AG04450 (cell line): ENCODE measurements at regions not wholly inside any gene's neighbourhood (a gene's known extent, or its start where the extent isn't known, plus 50 kb on each side); places are given as distances from the start of the nearest gene placed in this dataset.

Source experiments
- CTCF ChIA-PET: fragments of 300-600, 350-600 bp; formaldehyde crosslinking; extraction: SDS; loops from one replicate; lab custom pipeline; 2022; ENCODE audit warnings: antibody characterized with exemption, inconsistent platforms; lab: Charles Lee
- POLR2A ChIA-PET: fragments of 350-600 bp; formaldehyde crosslinking; extraction: SDS; loops from one replicate; lab custom pipeline; 2021; ENCODE audit warnings: antibody characterized with exemption, inconsistent platforms; lab: Yijun Ruan, JAX
- DNase-seq: peaks from one replicate; pipeline ENCODE4 v3.0.0-alpha.2; 2011; ENCODE audit warnings: low read depth, low spot score
- H3K27ac ChIP-seq: one replicate; pipeline ENCODE4 v1.5.1; 2012; ENCODE audit warnings: low read depth, low read length, control low read depth
- H3K27me3 ChIP-seq: one replicate; pipeline ENCODE4 v1.6.0; 2012; ENCODE audit warnings: low read length; ENCODE audit not compliant: control insufficient read depth, insufficient read depth
- H3K4me3 ChIP-seq: 2 replicates; pipeline ENCODE4 v1.5.1; 2011; ENCODE audit warnings: mild to moderate bottlenecking, low read depth, low read length, control low read depth
- H3K9me3 ChIP-seq: 2 replicates; pipeline ENCODE4 v1.5.1; 2012; ENCODE audit warnings: low read length; ENCODE audit not compliant: control insufficient read depth, insufficient read depth
- TF ChIP-seq, protein P1 (sequence below): IDR thresholded peaks from 2 replicates; pipeline ENCODE4 v1.5.1; 2011; ENCODE audit warnings: low read depth, low read length, control low read depth, inconsistent platforms

DNA sequence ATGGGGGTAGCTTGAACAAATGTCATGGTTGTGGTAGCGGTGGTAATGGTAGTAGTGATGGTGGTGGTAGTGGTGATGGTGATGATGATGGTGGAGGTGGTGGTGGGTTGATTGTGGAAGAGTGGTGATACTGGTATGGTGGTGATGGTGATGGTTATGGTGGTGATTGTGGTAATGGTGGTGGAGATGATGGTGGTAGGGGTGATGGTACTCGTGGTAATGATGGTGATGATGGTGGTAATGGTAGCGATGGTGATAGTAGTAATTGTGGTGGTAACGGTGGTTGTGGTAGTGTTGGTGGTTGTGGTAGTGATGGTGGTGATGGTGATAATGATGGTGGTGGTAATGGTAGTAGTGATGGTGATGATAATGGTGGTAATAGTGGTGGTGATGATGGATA is 65.7 kb upstream of the SDK1 start:
- TF ChIP-seq, protein P1, sequence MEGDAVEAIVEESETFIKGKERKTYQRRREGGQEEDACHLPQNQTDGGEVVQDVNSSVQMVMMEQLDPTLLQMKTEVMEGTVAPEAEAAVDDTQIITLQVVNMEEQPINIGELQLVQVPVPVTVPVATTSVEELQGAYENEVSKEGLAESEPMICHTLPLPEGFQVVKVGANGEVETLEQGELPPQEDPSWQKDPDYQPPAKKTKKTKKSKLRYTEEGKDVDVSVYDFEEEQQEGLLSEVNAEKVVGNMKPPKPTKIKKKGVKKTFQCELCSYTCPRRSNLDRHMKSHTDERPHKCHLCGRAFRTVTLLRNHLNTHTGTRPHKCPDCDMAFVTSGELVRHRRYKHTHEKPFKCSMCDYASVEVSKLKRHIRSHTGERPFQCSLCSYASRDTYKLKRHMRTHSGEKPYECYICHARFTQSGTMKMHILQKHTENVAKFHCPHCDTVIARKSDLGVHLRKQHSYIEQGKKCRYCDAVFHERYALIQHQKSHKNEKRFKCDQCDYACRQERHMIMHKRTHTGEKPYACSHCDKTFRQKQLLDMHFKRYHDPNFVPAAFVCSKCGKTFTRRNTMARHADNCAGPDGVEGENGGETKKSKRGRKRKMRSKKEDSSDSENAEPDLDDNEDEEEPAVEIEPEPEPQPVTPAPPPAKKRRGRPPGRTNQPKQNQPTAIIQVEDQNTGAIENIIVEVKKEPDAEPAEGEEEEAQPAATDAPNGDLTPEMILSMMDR, result no peak
- no peak overlapping the region for H3K27ac ChIP-seq
- ChIA-PET POLR2A (no interaction called here), CTCF (no interaction called here)
- no peak for DNase-seq
- H3K27me3 ChIP-seq, result peaks cover 9% of the 10 kb centered on the region
- no peak overlapping the region for H3K4me3 ChIP-seq
- peaks cover 17% of the 10 kb centered on the region for H3K9me3 ChIP-seq

DNA sequence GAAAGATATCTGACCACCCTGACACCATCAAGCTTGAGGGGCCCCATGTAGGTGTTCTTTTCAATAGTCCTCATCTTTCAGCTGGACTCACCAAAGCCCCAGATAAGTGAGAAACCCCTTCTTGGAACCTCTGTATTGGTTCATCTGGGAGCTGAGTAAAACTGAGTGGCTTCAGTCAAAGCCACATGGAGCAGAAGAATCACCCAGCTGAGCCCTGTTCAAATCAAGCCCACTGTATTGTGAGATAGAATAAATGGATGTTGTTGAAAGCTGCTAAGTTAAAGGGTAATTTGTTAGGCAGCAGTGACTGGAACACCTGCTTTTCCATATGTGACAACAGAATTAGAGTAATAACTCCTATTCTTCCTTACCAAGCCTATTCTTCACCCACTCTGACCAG is 64.8 kb upstream of the SDK1 start:
- no peak for DNase-seq
- H3K27me3 ChIP-seq, result peaks cover 4% of the 10 kb centered on the region
- ChIA-PET POLR2A (no interaction called here), CTCF (no interaction called here)
- no peak overlapping the region for H3K27ac ChIP-seq
- H3K4me3 ChIP-seq, result no peak overlapping the region
- TF ChIP-seq, protein P1, result no peak
- H3K9me3 ChIP-seq, result peaks cover 22% of the 10 kb centered on the region

- DNase-seq, result no peak
- ChIA-PET CTCF (no interaction called here), POLR2A (no interaction called here)
- Histone ChIP-seq H3K9me3 (peaks cover 22% of the 10 kb centered on the region), H3K4me3 (no peak overlapping the region), H3K27ac (no peak overlapping the region), H3K27me3 (peaks cover 4% of the 10 kb centered on the region)
- TF ChIP-seq, protein P1, result no peak
Observed at GRCh38 chr7:3238525-3239210, 62.4 kb upstream of the SDK1 start.

GRCh38 chr7:3239291-3239691 is 61.8 kb upstream of the SDK1 start:
- H3K27ac ChIP-seq, result no peak overlapping the region
- TF ChIP-seq, protein P1, result no peak
- peaks cover 22% of the 10 kb centered on the region for H3K9me3 ChIP-seq
- no peak overlapping the region for H3K4me3 ChIP-seq
- POLR2A ChIA-PET, result no interaction called here
- DNase-seq, result no peak
- CTCF ChIA-PET, result no interaction called here
- peaks cover 4% of the 10 kb centered on the region for H3K27me3 ChIP-seq

DNA sequence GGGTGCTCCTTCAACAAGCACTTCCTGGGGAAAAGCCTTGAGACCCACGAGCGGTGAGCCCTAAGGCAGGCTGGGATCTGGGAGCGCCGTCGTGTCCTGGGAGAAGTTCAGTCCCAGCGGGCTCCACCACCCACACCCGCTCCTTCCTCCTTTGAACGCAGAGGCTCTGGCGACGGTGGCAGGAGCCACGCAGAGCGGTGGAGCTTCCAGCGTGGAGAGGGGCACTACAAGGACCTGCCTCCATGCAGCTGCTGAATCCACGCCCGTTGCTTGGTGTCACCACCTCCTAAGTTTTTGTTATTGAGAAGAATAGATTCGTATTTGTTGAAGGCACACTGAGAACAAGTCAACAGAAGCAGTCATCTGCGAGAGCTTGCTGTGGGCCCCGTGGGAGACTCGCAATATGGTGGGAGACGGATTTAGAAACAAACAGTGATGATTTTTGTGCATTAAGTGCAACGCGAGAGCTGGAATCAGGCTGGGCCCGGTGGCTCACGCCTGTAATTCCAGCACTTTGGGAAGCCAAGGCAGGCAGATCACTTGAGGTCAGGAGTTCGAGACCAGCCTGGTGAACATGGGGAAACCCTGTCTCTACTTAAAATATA is 60.1 kb upstream of the SDK1 start:
- ChIA-PET POLR2A (no interaction called here), CTCF (interaction anchor here (0.6 kb wide), 1 partner anchor 961 kb away, joined by 4 read pairs; no protein-coding TSS in a partner anchor)
- Histone ChIP-seq H3K4me3 (no peak overlapping the region), H3K9me3 (peaks cover 15% of the 10 kb centered on the region), H3K27ac (no peak overlapping the region), H3K27me3 (peaks cover 4% of the 10 kb centered on the region)
- TF ChIP-seq, protein P1, result no peak
- no peak for DNase-seq
